Chondrocyte (in vitro differentiated cells): ENCODE measurements at regions not wholly inside any gene's neighbourhood (a gene's known extent, or its start where the extent isn't known, plus 50 kb on each side); places are given as distances from the start of the nearest gene placed in this dataset.

Source experiments
- DNase-seq: peaks from one replicate; pipeline ENCODE4 v3.0.0; 2021; ENCODE audit warnings: mixed read lengths, low spot score
- H3K27ac Mint-ChIP-seq: one replicate; pipeline ENCODE4 v1.8.0; 2021; ENCODE audit warnings: mild to moderate bottlenecking, moderate library complexity, mixed read lengths; ENCODE audit not compliant: unreplicated experiment
- H3K27me3 Mint-ChIP-seq: 2 replicates; pipeline ENCODE4 v1.8.0; 2021; ENCODE audit warnings: low read depth, mixed read lengths
- H3K36me3 Mint-ChIP-seq: 2 replicates; pipeline ENCODE4 v1.8.0; 2021; ENCODE audit warnings: low read depth, mixed read lengths
- H3K4me1 Mint-ChIP-seq: 2 replicates; pipeline ENCODE4 v1.8.0; 2021; ENCODE audit warnings: low read depth, mild to moderate bottlenecking, mixed read lengths
- H3K4me3 Mint-ChIP-seq: one replicate; pipeline ENCODE4 v1.8.0; 2021; ENCODE audit warnings: mild to moderate bottlenecking, moderate library complexity, mixed read lengths; ENCODE audit not compliant: unreplicated experiment
- H3K9me3 Mint-ChIP-seq: 2 replicates; pipeline ENCODE4 v1.8.0; 2021; ENCODE audit warnings: low read depth, mixed read lengths
- CTCF ChIP-seq: fragments of 200-600 bp; sonication (generic); IDR thresholded peaks from 2 replicates; pipeline ENCODE4 v1.5.0; 2021; ENCODE audit warnings: antibody characterized with exemption, mild to moderate bottlenecking, moderate library complexity

- DNase-seq, result no peak
- no peak overlapping the region for H3K27ac Mint-ChIP-seq
- H3K36me3 Mint-ChIP-seq, result peaks cover 2% of the 10 kb centered on the region
- no peak overlapping the region for H3K4me3 Mint-ChIP-seq
- no peak for TF ChIP-seq CTCF
- H3K27me3 Mint-ChIP-seq, result peaks cover 12% of the 10 kb centered on the region
- H3K9me3 Mint-ChIP-seq, result peaks cover 10% of the 10 kb centered on the region
- no peaks in the 10 kb centered on the region for H3K4me1 Mint-ChIP-seq
Measured at GRCh38 chr18:50444539-50444938, 69.7 kb downstream of the SKA1 start.

- TF ChIP-seq CTCF, result no peak
- H3K27me3 Mint-ChIP-seq, result peaks cover 21% of the 10 kb centered on the region
- no peak overlapping the region for H3K4me3 Mint-ChIP-seq
- H3K36me3 Mint-ChIP-seq, result peaks cover 2% of the 10 kb centered on the region
- peaks cover 10% of the 10 kb centered on the region for H3K9me3 Mint-ChIP-seq
- no peaks in the 10 kb centered on the region for H3K4me1 Mint-ChIP-seq
- no peak overlapping the region for H3K27ac Mint-ChIP-seq
- no peak for DNase-seq
Measured at GRCh38 chr18:50446629-50447028, 71.8 kb downstream of the SKA1 start.

GRCh38 chr18:50447102-50447741, 72.4 kb downstream of the SKA1 start:
- no peak for DNase-seq
- Mint-ChIP-seq H3K4me1 (no peaks in the 10 kb centered on the region), H3K27me3 (peaks cover 21% of the 10 kb centered on the region), H3K36me3 (peaks cover 2% of the 10 kb centered on the region), H3K4me3 (no peak overlapping the region), H3K27ac (no peak overlapping the region), H3K9me3 (peaks cover 10% of the 10 kb centered on the region)
- TF ChIP-seq CTCF, result no peak

- peaks cover 21% of the 10 kb centered on the region for H3K27me3 Mint-ChIP-seq
- peaks cover 10% of the 10 kb centered on the region for H3K9me3 Mint-ChIP-seq
- H3K4me3 Mint-ChIP-seq, result no peak overlapping the region
- no peak for TF ChIP-seq CTCF
- H3K36me3 Mint-ChIP-seq, result peaks cover 2% of the 10 kb centered on the region
- DNase-seq, result no peak
- H3K27ac Mint-ChIP-seq, result no peak overlapping the region
- no peaks in the 10 kb centered on the region for H3K4me1 Mint-ChIP-seq
Measured at GRCh38 chr18:50447952-50448351, 73.1 kb downstream of the SKA1 start.

- Mint-ChIP-seq H3K9me3 (no peaks in the 10 kb centered on the region), H3K4me1 (no peaks in the 10 kb centered on the region), H3K4me3 (no peak overlapping the region), H3K36me3 (no peaks in the 10 kb centered on the region), H3K27ac (no peak overlapping the region), H3K27me3 (peaks cover 24% of the 10 kb centered on the region)
- TF ChIP-seq CTCF, result no peak
- DNase-seq, result no peak
Measured at GRCh38 chr18:50451100-50451842, 76.4 kb downstream of the SKA1 start.
